Adrenal gland (tissue), 5 donors: ENCODE measurements at regions not wholly inside any gene's neighbourhood (a gene's known extent, or its start where the extent isn't known, plus 50 kb on each side); places are given as distances from the start of the nearest gene placed in this dataset.

Experiments used
- POLR2A ChIP-seq, 2 donors: fragments of 450-650 bp; IDR thresholded peaks; one replicate each; pipeline ENCODE4 v1.6.1; 2017; ENCODE audit warnings: antibody characterized with exemption in 2 of 2, mild to moderate bottlenecking in 2 of 2, moderate library complexity in 1 of 2
- TF ChIP-seq, protein P1 (sequence below), 6 experiments: fragments of 450-650 bp in 4 of 6; fragments of 200-600 bp in 2 of 6; sonication (generic) in 1 of 6; IDR thresholded peaks; 1 replicate in 5 of 6; 2 replicates in 1 of 6; pipeline versions ENCODE4 v1.5.1 to v1.8.0; 2016 to 2021; ENCODE audit warnings: antibody characterized with exemption in 6 of 6, mild to moderate bottlenecking in 2 of 6, moderate library complexity in 1 of 6
- donor health status: DM: no; HTN: no; CAD: no.

- no peak for TF ChIP-seq POLR2A (IDR thresholded peaks at IDR 0.05)
- TF ChIP-seq, protein P1, sequence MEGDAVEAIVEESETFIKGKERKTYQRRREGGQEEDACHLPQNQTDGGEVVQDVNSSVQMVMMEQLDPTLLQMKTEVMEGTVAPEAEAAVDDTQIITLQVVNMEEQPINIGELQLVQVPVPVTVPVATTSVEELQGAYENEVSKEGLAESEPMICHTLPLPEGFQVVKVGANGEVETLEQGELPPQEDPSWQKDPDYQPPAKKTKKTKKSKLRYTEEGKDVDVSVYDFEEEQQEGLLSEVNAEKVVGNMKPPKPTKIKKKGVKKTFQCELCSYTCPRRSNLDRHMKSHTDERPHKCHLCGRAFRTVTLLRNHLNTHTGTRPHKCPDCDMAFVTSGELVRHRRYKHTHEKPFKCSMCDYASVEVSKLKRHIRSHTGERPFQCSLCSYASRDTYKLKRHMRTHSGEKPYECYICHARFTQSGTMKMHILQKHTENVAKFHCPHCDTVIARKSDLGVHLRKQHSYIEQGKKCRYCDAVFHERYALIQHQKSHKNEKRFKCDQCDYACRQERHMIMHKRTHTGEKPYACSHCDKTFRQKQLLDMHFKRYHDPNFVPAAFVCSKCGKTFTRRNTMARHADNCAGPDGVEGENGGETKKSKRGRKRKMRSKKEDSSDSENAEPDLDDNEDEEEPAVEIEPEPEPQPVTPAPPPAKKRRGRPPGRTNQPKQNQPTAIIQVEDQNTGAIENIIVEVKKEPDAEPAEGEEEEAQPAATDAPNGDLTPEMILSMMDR (IDR thresholded peaks at IDR 0.05) = no peak
Observed at GRCh38 chr10:3891396-3891795, 106.4 kb upstream of the KLF6 start.
